ENCODE measurements at regions not wholly inside any gene's neighbourhood (a gene's known extent, or its start where the extent isn't known, plus 50 kb on each side); places are given as distances from the start of the nearest gene placed in this dataset.
A peak's percentile ranks its signal among the peaks of the same experiment; 100 is the strongest.

DNA sequence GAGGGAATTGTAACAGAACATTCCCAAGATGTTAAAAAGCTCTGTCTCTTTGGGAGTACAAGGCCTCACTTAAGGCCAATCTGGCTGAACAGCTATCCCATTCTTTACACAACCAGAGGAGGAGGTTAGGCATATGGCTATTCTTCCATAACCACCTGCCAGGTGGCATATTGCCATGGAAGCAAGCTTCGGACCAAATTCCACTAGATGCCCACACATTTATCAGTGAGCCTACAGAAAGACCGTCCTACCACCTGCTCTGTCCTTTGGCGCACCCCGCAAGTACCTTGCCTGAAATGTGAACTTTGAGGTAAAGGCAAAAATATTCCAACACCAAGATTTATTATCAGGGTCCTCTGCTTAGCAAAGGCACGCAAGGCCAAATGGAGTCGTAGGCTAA lies 519.9 kb upstream of the TNP1 start:
- Histone ChIP-seq H3K9me3 (no peaks in the 10 kb centered on the region), H3K36me3 (no peaks in the 10 kb centered on the region), H3K27ac (no peak overlapping the region), H3K4me1 (no peaks in the 10 kb centered on the region), H3K4me3 (no peak overlapping the region), H3K27me3 (no peaks in the 10 kb centered on the region)
- DNase-seq = no peak
- intact Hi-C loops (cut with DNase I; ENCODE audit: low total_unique reads) = no loop called here
- TF ChIP-seq POLR2A (IDR thresholded peaks at IDR 0.05) (no peak), CTCF (IDR thresholded peaks at IDR 0.05) (no peak)

GRCh38 chr2:217372794-217373193 lies 512.9 kb upstream of the TNP1 start:
- Histone ChIP-seq H3K9me3 (no peaks in the 10 kb centered on the region), H3K27ac (no peak overlapping the region), H3K4me1 (no peaks in the 10 kb centered on the region), H3K4me3 (no peak overlapping the region), H3K27me3 (no peaks in the 10 kb centered on the region), H3K36me3 (no peaks in the 10 kb centered on the region)
- TF ChIP-seq POLR2A (IDR thresholded peaks at IDR 0.05) = no peak
- no peak for TF ChIP-seq CTCF (IDR thresholded peaks at IDR 0.05)
- intact Hi-C loops (cut with DNase I; ENCODE audit: low total_unique reads) = no loop called here
- DNase-seq = no peak

GRCh38 chr2:217371781-217372213 lies 511.9 kb upstream of the TNP1 start:
- Histone ChIP-seq H3K27me3 (no peaks in the 10 kb centered on the region), H3K4me3 (no peak overlapping the region), H3K36me3 (no peaks in the 10 kb centered on the region), H3K4me1 (no peaks in the 10 kb centered on the region), H3K9me3 (no peaks in the 10 kb centered on the region), H3K27ac (peak overlapping the region; percentile 2 to 37)
- no peak for DNase-seq
- TF ChIP-seq CTCF (IDR thresholded peaks at IDR 0.05) (no peak), POLR2A (IDR thresholded peaks at IDR 0.05) (no peak)
- intact Hi-C loops (cut with DNase I; ENCODE audit: low total_unique reads) = no loop called here

DNA sequence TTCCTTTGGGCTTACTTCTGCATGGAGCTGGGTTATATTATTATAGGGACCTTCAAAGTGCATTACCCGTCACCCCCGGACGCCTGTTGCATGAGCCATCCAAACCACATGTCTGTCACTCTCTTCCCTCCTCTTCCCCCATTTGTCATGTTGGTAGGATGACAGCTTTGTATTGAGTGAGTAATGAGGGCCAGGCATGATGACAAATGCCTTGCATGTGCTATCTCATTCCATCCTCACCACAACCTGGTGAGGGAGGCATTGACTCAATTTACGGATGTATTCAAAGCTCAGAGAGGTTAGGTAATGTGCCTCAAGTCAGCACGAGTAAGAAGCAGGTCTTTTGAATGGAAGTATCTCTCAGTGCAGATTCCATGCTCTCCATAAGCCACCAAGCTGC lies 510.5 kb upstream of the TNP1 start:
- no peaks in the 10 kb centered on the region for H3K4me1 ChIP-seq
- H3K36me3 ChIP-seq = no peaks in the 10 kb centered on the region
- DNase-seq = no peak
- TF ChIP-seq POLR2A (IDR thresholded peaks at IDR 0.05) = no peak
- TF ChIP-seq CTCF (IDR thresholded peaks at IDR 0.05) = no peak
- no peaks in the 10 kb centered on the region for H3K27me3 ChIP-seq
- intact Hi-C loops (cut with DNase I; ENCODE audit: low total_unique reads) = no loop called here
- H3K9me3 ChIP-seq = no peaks in the 10 kb centered on the region
- H3K27ac ChIP-seq = no peak overlapping the region
- H3K4me3 ChIP-seq = no peak overlapping the region

DNA sequence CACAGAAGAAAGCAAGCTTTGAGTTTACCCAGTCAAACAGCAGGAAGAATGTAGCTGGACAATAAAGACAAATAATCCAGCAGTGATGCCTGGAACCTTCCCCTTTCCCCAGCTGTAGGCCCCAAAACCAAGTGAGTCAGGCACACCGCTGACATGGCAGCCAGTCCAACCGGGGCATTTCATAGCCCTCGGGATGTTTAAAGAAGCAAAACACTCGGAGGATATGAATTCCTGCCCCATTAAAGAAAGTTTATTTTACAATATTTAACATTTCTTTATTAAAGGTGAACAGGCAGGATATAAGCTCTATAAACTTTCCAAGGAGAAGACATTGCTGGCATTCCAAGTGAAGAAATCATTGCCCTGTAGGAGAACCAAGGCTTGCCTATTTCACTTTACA lies 507.6 kb upstream of the TNP1 start:
- H3K9me3 ChIP-seq = no peaks in the 10 kb centered on the region
- intact Hi-C loops (cut with DNase I; ENCODE audit: low total_unique reads) = no loop called here
- H3K27me3 ChIP-seq = no peaks in the 10 kb centered on the region
- no peaks in the 10 kb centered on the region for H3K36me3 ChIP-seq
- no peak overlapping the region for H3K4me3 ChIP-seq
- no peaks in the 10 kb centered on the region for H3K4me1 ChIP-seq
- H3K27ac ChIP-seq = peak overlapping the region; percentile 55 to 77
- TF ChIP-seq CTCF (IDR thresholded peaks at IDR 0.05) = no peak
- no peak for TF ChIP-seq POLR2A (IDR thresholded peaks at IDR 0.05)
- no peak for DNase-seq

Measured in uterus (tissue), 3 donors.